Glutamatergic neuron (in vitro differentiated cells): ENCODE measurements at regions not wholly inside any gene's neighbourhood (a gene's known extent, or its start where the extent isn't known, plus 50 kb on each side); places are given as distances from the start of the nearest gene placed in this dataset.
A peak's percentile ranks its signal among the peaks of the same experiment; 100 is the strongest.

Experiments used
- DNase-seq: peaks from one replicate; pipeline ENCODE4 v3.0.0; 2022
- H3K27ac Mint-ChIP-seq: one replicate; pipeline ENCODE4 v1.8.0; 2020; ENCODE audit warnings: mild to moderate bottlenecking, mixed read lengths, inconsistent platforms; ENCODE audit not compliant: unreplicated experiment
- H3K27me3 Mint-ChIP-seq: one replicate; pipeline ENCODE4 v1.8.0; 2020; ENCODE audit warnings: mild to moderate bottlenecking, moderate library complexity, mixed read lengths, inconsistent platforms; ENCODE audit not compliant: unreplicated experiment
- H3K36me3 Mint-ChIP-seq: one replicate; pipeline ENCODE4 v1.8.0; 2020; ENCODE audit warnings: mild to moderate bottlenecking, mixed read lengths, inconsistent platforms; ENCODE audit not compliant: unreplicated experiment
- H3K4me1 Mint-ChIP-seq: one replicate; pipeline ENCODE4 v1.8.0; 2020; ENCODE audit warnings: mild to moderate bottlenecking, low read depth, mixed read lengths, inconsistent platforms; ENCODE audit not compliant: unreplicated experiment
- H3K4me3 Mint-ChIP-seq: one replicate; pipeline ENCODE4 v1.8.0; 2020; ENCODE audit warnings: mild to moderate bottlenecking, mixed read lengths, inconsistent platforms; ENCODE audit not compliant: unreplicated experiment
- H3K9me3 Mint-ChIP-seq: one replicate; pipeline ENCODE4 v1.8.0; 2020; ENCODE audit warnings: mild to moderate bottlenecking, moderate library complexity, mixed read lengths, inconsistent platforms; ENCODE audit not compliant: unreplicated experiment
- CTCF ChIP-seq: fragments of 200-600 bp; sonication (generic); IDR thresholded peaks from one replicate; pipeline ENCODE4 v1.5.0; 2021; ENCODE audit not compliant: partially characterized antibody, unreplicated experiment

- peak overlapping the region; percentile 60 for H3K4me3 Mint-ChIP-seq
- peak overlapping the region; percentile 56 for H3K27ac Mint-ChIP-seq
- no peak for TF ChIP-seq CTCF
- H3K4me1 Mint-ChIP-seq = peaks cover 41% of the 10 kb centered on the region
- no peaks in the 10 kb centered on the region for H3K36me3 Mint-ChIP-seq
- H3K27me3 Mint-ChIP-seq = peaks cover 18% of the 10 kb centered on the region
- peak; percentile 24 for DNase-seq
- peaks cover 24% of the 10 kb centered on the region for H3K9me3 Mint-ChIP-seq
These were observed 218.5 kb upstream of the GSE1 start for GRCh38 chr16:85394456-85395206.

GRCh38 chr16:85395207-85395912, 217.8 kb upstream of the GSE1 start:
- H3K27me3 Mint-ChIP-seq = peaks cover 16% of the 10 kb centered on the region
- H3K27ac Mint-ChIP-seq = peak overlapping the region; percentile 72
- peak; percentile 54 for DNase-seq
- no peaks in the 10 kb centered on the region for H3K36me3 Mint-ChIP-seq
- H3K4me1 Mint-ChIP-seq = peaks cover 39% of the 10 kb centered on the region
- no peak for TF ChIP-seq CTCF
- H3K9me3 Mint-ChIP-seq = peaks cover 24% of the 10 kb centered on the region
- peak overlapping the region; percentile 49 for H3K4me3 Mint-ChIP-seq

DNA sequence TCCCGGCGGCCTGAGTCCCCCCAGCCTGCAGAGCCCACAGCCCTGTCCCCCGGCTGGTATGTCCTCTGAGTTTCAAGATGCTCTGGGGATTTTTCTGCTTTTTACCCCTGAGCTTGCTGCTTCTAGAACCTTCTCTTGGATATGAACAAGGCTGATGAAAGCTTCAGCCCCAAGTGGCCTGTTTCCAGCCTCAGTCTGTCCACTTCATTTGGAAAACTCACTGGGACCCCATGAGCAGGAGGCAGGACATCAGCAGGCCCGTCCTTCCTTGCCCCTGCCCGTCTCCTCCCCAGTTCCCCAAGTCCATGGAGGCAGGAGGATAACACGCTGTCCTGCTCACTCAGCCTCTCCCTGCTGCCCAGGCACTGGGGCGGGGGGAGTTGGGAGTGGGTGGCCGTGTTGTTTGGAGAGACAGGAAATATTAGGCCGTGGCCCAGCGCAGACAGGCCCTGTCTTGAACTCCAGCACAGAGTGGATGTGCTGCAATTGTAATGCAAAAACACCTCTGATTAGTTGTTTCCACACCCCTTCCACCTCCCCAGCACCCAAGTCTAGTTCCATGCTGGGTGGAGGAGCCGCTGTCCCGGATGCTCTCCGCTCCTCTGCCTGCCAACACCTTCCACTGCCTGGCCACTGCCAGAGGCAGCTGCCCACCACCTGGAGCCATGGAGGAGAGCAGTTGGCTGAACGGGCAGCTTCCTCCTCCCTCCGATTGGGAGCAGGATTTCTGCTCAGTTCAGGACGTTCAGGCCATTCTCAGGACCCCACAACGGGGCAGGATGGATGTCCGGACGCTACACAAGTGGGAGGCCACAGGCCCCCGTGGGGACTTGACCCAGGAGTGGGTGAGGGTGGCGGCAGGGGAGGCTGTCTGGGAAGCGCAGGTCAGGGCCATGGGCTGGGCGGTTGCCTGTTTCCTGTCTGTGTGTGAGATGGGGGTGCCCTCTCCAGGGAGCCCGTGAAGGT, 216.9 kb upstream of the GSE1 start:
- Mint-ChIP-seq H3K36me3 (no peaks in the 10 kb centered on the region), H3K27me3 (peaks cover 16% of the 10 kb centered on the region), H3K4me3 (peak overlapping the region; percentile 50), H3K27ac (peak overlapping the region; percentile 49), H3K9me3 (peaks cover 22% of the 10 kb centered on the region), H3K4me1 (peaks cover 39% of the 10 kb centered on the region)
- TF ChIP-seq CTCF = no peak
- DNase-seq = peak; percentile 40

DNA sequence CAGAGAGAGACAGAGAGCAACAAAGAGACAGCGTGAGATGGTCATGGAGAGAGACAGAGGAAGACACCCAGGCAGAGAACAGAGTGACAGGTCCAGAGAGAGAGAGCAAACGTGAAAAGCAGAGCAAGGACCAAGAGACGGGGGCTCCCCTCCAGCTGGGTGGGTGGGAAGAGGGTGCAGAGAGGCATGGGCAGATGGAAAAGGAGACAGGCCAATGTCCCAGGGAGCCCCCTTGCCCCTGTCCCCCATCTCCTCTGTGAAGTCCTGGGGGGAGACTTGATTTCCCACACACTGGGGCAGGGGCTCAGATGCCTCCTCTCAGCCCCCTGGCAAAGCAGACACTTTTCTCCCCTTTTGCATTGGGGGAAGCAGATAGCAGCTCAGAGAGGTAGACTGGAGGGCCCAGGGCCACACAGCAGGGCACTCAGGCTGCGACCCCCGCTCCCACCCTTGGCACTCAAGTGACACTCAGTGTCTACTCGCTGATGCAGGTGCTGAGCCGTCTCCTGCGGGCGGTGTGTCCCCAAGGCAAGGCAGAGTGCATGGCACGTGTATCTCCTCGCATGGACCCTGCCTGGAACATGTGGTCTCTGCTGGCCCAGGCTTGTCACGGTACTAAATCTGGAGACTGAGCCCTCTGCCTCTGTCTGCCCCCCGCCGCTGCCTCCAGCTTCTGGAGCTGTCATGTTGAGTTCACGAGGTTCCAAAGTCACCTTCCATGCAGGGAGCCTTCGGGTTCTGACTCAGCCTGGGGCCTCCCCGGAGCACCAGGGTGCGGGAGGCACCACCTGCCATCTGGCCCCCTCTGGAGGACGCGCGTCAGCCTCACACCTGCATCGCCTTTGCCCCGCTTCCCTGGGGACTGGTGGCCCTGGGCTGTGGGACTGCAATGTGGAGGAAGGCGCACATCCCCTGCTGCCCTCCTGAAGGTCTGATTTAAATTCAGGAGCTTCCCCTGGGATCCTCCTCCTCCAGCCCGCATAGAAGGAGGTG, 215.9 kb upstream of the GSE1 start:
- peak overlapping the region; percentile 49 for H3K27ac Mint-ChIP-seq
- peak; percentile 55 for DNase-seq
- peaks cover 20% of the 10 kb centered on the region for H3K9me3 Mint-ChIP-seq
- H3K36me3 Mint-ChIP-seq = no peaks in the 10 kb centered on the region
- TF ChIP-seq CTCF = no peak
- peaks cover 39% of the 10 kb centered on the region for H3K4me1 Mint-ChIP-seq
- H3K27me3 Mint-ChIP-seq = peaks cover 16% of the 10 kb centered on the region
- peak overlapping the region; percentile 50 for H3K4me3 Mint-ChIP-seq
